H1 (cell line): ENCODE measurements at regions not wholly inside any gene's neighbourhood (a gene's known extent, or its start where the extent isn't known, plus 50 kb on each side); places are given as distances from the start of the nearest gene placed in this dataset.

ENCODE experiments used
- CTCF ChIA-PET: fragments of 300-600 bp; sonication (Branson Sonifier 250); formaldehyde crosslinking; loops from one replicate; lab custom pipeline; 2021; ENCODE audit not compliant: partially characterized antibody; lab: Charles Lee
- POLR2A ChIA-PET: fragments of 300-600 bp; sonication (Branson Sonifier 250); formaldehyde crosslinking; loops from one replicate; lab custom pipeline; 2021; ENCODE audit warnings: inconsistent platforms; ENCODE audit not compliant: partially characterized antibody; lab: Charles Lee
- DNase-seq, 2 experiments: peaks; one replicate each; pipeline versions ENCODE4 v3.0.0 to v3.0.0-alpha.2; 2010 to 2022; ENCODE audit warnings: low spot score in 2 of 2, low read depth in 1 of 2, mixed read lengths in 1 of 2
- FAIRE-seq: peaks from 2 replicates; lab custom pipeline; 2011; peaks lifted over from hg19 to GRCh38; lab: Jason Lieb, UNC
- H2AFZ ChIP-seq: 2 replicates; pipeline ENCODE4 v1.8.1; 2012; ENCODE audit warnings: low read length, inconsistent platforms
- H2AK5ac ChIP-seq: 2 replicates; pipeline ENCODE4 v1.6.1; 2013; ENCODE audit warnings: low read depth, low read length
- H2BK120ac ChIP-seq: replicated peaks from 2 replicates; pipeline ENCODE3; 2013; ENCODE audit warnings: low read depth, low read length, inconsistent platforms
- H2BK12ac ChIP-seq: 2 replicates; pipeline ENCODE4 v1.6.1; 2013; ENCODE audit warnings: low read depth, low read length
- H2BK15ac ChIP-seq: 2 replicates; pipeline ENCODE4 v1.6.1; 2013; ENCODE audit warnings: low read length
- H2BK20ac ChIP-seq: 2 replicates; pipeline ENCODE4 v1.6.1; 2013; ENCODE audit warnings: low read length
- H2BK5ac ChIP-seq: 2 replicates; pipeline ENCODE4 v1.6.1; 2013; ENCODE audit warnings: low read depth, low read length
- H3K14ac ChIP-seq: 2 replicates; pipeline ENCODE4 v1.6.1; 2013; ENCODE audit warnings: inconsistent platforms; ENCODE audit not compliant: insufficient read length
- H3K18ac ChIP-seq: 2 replicates; pipeline ENCODE4 v1.6.1; 2013; ENCODE audit warnings: low read length; ENCODE audit errors: extremely low read depth
- H3K23ac ChIP-seq: 2 replicates; pipeline ENCODE4 v1.6.1; 2013; ENCODE audit warnings: inconsistent platforms; ENCODE audit not compliant: insufficient read length
- H3K23me2 ChIP-seq: 2 replicates; pipeline ENCODE4 v1.6.1; 2013; ENCODE audit warnings: low read depth, low read length
- H3K27ac ChIP-seq: 2 replicates; pipeline ENCODE4 v1.6.1; 2011; ENCODE audit warnings: low read depth, low read length, inconsistent platforms
- H3K27me3 ChIP-seq, 4 experiments: replicated peaks in 1 of 4; 1 replicate in 1 of 4; 2 replicates in 3 of 4; pipeline versions ENCODE4 v1.6.1 to v1.8.1; 2011 to 2013; ENCODE audit warnings: low read length in 3 of 4, mild to moderate bottlenecking in 3 of 4, inconsistent platforms in 2 of 4, mixed read lengths in 2 of 4, moderate library complexity in 1 of 4; ENCODE audit not compliant: control insufficient read depth in 3 of 4, insufficient read depth in 3 of 4; ENCODE audit errors: extremely low read depth in 1 of 4
- H3K36me3 ChIP-seq, 4 experiments: 2 replicates each; pipeline versions ENCODE4 v1.6.1 to v1.8.1; 2011 to 2013; ENCODE audit warnings: mild to moderate bottlenecking in 4 of 4, low read length in 3 of 4, moderate library complexity in 2 of 4, control low read depth in 1 of 4, inconsistent platforms in 1 of 4; ENCODE audit not compliant: insufficient read depth in 4 of 4, control insufficient read depth in 2 of 4
- H3K4ac ChIP-seq: replicated peaks from 2 replicates; pipeline ENCODE3; 2013; ENCODE audit warnings: low read length, low read depth, mixed read lengths, inconsistent platforms; ENCODE audit not compliant: insufficient read length
- H3K4me1 ChIP-seq, 4 experiments: replicated peaks in 1 of 4; 1 replicate in 1 of 4; 2 replicates in 3 of 4; pipeline versions ENCODE4 v1.6.1 to v1.8.1; 2011 to 2013; ENCODE audit warnings: low read length in 3 of 4, inconsistent platforms in 2 of 4, mixed read lengths in 1 of 4; ENCODE audit not compliant: insufficient read depth in 4 of 4, control insufficient read depth in 3 of 4
- H3K4me2 ChIP-seq, 2 experiments: 2 replicates each; pipeline versions ENCODE4 v1.6.1 to v1.8.1; 2011 to 2013; ENCODE audit warnings: low read depth in 2 of 2, low read length in 2 of 2, control low read depth in 1 of 2, inconsistent platforms in 1 of 2, mild to moderate bottlenecking in 1 of 2; ENCODE audit not compliant: insufficient read depth in 1 of 2
- H3K4me3 ChIP-seq, 4 experiments: fragments of 200-600, 300-600 bp in 1 of 4; sonication (generic), shearing (Covaris generic), sonication (Bioruptor Twin) in 1 of 4; 2 replicates each; pipeline versions ENCODE4 v1.5.1 to v1.8.1; 2011 to 2016; ENCODE audit warnings: low read length in 4 of 4, low read depth in 3 of 4, control low read depth in 2 of 4, inconsistent platforms in 2 of 4, mild to moderate bottlenecking in 2 of 4, mixed read lengths in 1 of 4, moderate library complexity in 1 of 4; ENCODE audit not compliant: insufficient read depth in 2 of 4; ENCODE audit errors: extremely low read depth in 1 of 4
- H3K56ac ChIP-seq: replicated peaks from 2 replicates; pipeline ENCODE3; 2013; ENCODE audit warnings: low read depth, mild to moderate bottlenecking, mixed read lengths, low read length, inconsistent platforms; ENCODE audit not compliant: insufficient read length
- H3K79me1 ChIP-seq: 2 replicates; pipeline ENCODE4 v1.6.1; 2013; ENCODE audit warnings: low read depth, low read length, control low read depth
- H3K79me2 ChIP-seq, 2 experiments: 2 replicates each; pipeline versions ENCODE4 v1.6.1 to v1.8.1; 2012 to 2013; ENCODE audit warnings: low read length in 2 of 2, mild to moderate bottlenecking in 2 of 2, inconsistent platforms in 1 of 2; ENCODE audit not compliant: insufficient read depth in 2 of 2, control insufficient read depth in 1 of 2
- H3K9ac ChIP-seq, 4 experiments: replicated peaks in 1 of 4; 1 replicate in 1 of 4; 2 replicates in 3 of 4; pipeline versions ENCODE4 v1.6.1 to v1.8.1; 2011 to 2013; ENCODE audit warnings: low read depth in 3 of 4, low read length in 3 of 4, control low read depth in 2 of 4, mild to moderate bottlenecking in 2 of 4, moderate library complexity in 2 of 4, inconsistent platforms in 1 of 4; ENCODE audit errors: extremely low read depth in 1 of 4
- H3K9me3 ChIP-seq, 2 experiments: 2 replicates each; pipeline versions ENCODE4 v1.6.1 to v1.8.1; 2012 to 2013; ENCODE audit warnings: mild to moderate bottlenecking in 2 of 2, moderate library complexity in 2 of 2, control low read depth in 1 of 2, inconsistent platforms in 1 of 2, low read depth in 1 of 2, low read length in 1 of 2, mixed read lengths in 1 of 2; ENCODE audit not compliant: insufficient read depth in 2 of 2
- H4K20me1 ChIP-seq, 2 experiments: replicated peaks in 1 of 2; 2 replicates each; pipeline versions ENCODE3 to v1.8.1; 2011 to 2013; ENCODE audit warnings: inconsistent platforms in 2 of 2, low read length in 2 of 2, mild to moderate bottlenecking in 1 of 2; ENCODE audit not compliant: insufficient read depth in 2 of 2, control insufficient read depth in 1 of 2
- H4K5ac ChIP-seq: 2 replicates; pipeline ENCODE4 v1.6.1; 2013; ENCODE audit warnings: low read length, low read depth, mixed read lengths, inconsistent platforms; ENCODE audit not compliant: insufficient read length
- H4K8ac ChIP-seq: 2 replicates; pipeline ENCODE4 v1.8.0; 2013; ENCODE audit warnings: mild to moderate bottlenecking, moderate library complexity, low read length, inconsistent platforms; ENCODE audit not compliant: insufficient read depth; ENCODE audit errors: extremely low read depth
- H4K91ac ChIP-seq: replicated peaks from 2 replicates; pipeline ENCODE3; 2013; ENCODE audit warnings: low read length, mixed read lengths, inconsistent platforms; ENCODE audit not compliant: insufficient read length
- ASH2L ChIP-seq: fragments of 200-600, 300-600 bp; sonication (generic); IDR thresholded peaks from one replicate; pipeline ENCODE4 v1.7.1; 2017; ENCODE audit warnings: low read length
- ATF2 ChIP-seq: IDR thresholded peaks from 2 replicates; pipeline ENCODE4 v1.6.1; 2012; ENCODE audit warnings: low read length, inconsistent platforms
- BCL11A ChIP-seq, 2 experiments: IDR thresholded peaks; one replicate each; pipeline ENCODE4 v1.6.1; 2011; ENCODE audit warnings: low read depth in 2 of 2, low read length in 2 of 2, mild to moderate bottlenecking in 2 of 2
- CEBPB ChIP-seq: IDR thresholded peaks from 2 replicates; pipeline ENCODE4 v1.6.1; 2012; ENCODE audit warnings: low read depth, low read length
- EGR1 ChIP-seq: IDR thresholded peaks from 2 replicates; pipeline ENCODE4 v1.6.1; 2011; ENCODE audit warnings: low read depth, low read length, borderline replicate concordance
- EP300 ChIP-seq, 2 experiments: IDR thresholded peaks; 1 replicate in 1 of 2; 2 replicates in 1 of 2; pipeline ENCODE4 v1.6.1; 2011 to 2012; ENCODE audit warnings: low read depth in 2 of 2, low read length in 2 of 2, mild to moderate bottlenecking in 2 of 2, borderline replicate concordance in 1 of 2, inconsistent platforms in 1 of 2, moderate library complexity in 1 of 2
- HDAC6 ChIP-seq: IDR thresholded peaks from one replicate; pipeline ENCODE4 v1.7.1; 2012; ENCODE audit warnings: low read depth, mild to moderate bottlenecking, inconsistent platforms, low read length, moderate library complexity
- KDM5A ChIP-seq: fragments of 200-600 bp; IDR thresholded peaks from 2 replicates; pipeline ENCODE4 v1.7.1; 2012; ENCODE audit warnings: mild to moderate bottlenecking, low read length, inconsistent platforms, mixed read lengths
- MAX ChIP-seq: IDR thresholded peaks from 2 replicates; pipeline ENCODE4 v1.6.1; 2012; ENCODE audit warnings: inconsistent platforms
- NRF1 ChIP-seq: IDR thresholded peaks from 2 replicates; pipeline ENCODE4 v1.6.1; 2011; ENCODE audit warnings: mild to moderate bottlenecking, low read depth, low read length, improper control_type of control experiment
- RFX5 ChIP-seq: IDR thresholded peaks from 2 replicates; pipeline ENCODE4 v1.6.1; 2011; ENCODE audit warnings: low read depth, low read length, improper control_type of control experiment, borderline replicate concordance
- SIX5 ChIP-seq: IDR thresholded peaks from 2 replicates; pipeline ENCODE4 v1.6.1; 2011; ENCODE audit warnings: mild to moderate bottlenecking, low read depth, low read length
- SP1 ChIP-seq: IDR thresholded peaks from 2 replicates; pipeline ENCODE4 v1.6.1; 2011; ENCODE audit warnings: low read depth, low read length
- ZNF274 ChIP-seq: IDR thresholded peaks from 2 replicates; pipeline ENCODE4 v1.7.0; 2012; ENCODE audit warnings: low read length, borderline replicate concordance; ENCODE audit errors: extremely low read depth
- WGBS, 2 experiments: shearing (Covaris generic) in 1 of 2; methylation state at CpG; one replicate each; pipeline versions ENCODE4 v1.1.6 to v1.1.7; 2013 to 2015; ENCODE audit warnings: low lambda C conversion rate in 2 of 2, mixed read lengths in 2 of 2, inconsistent platforms in 1 of 2, low coverage in 1 of 2, missing lambda C conversion rate in 1 of 2; ENCODE audit not compliant: insufficient replicate concordance in 2 of 2, insufficient coverage in 1 of 2, insufficient read length in 1 of 2; ENCODE audit errors: extremely low coverage in 1 of 2, missing lambda C conversion rate in 1 of 2; 5-methylcytosine and 5-hydroxymethylcytosine counted together

- H3K14ac ChIP-seq: no peak overlapping the region
- H3K36me3 ChIP-seq: no peaks in the 10 kb centered on the region
- CTCF ChIA-PET: no interaction called here
- H2BK120ac ChIP-seq: no peak overlapping the region
- H3K4me1 ChIP-seq: no peaks in the 10 kb centered on the region; a peak in 1 of 7 replicates
- FAIRE-seq: no peak
- H3K4ac ChIP-seq: no peak overlapping the region
- H4K5ac ChIP-seq: no peak overlapping the region
- no peak overlapping the region for H2BK12ac ChIP-seq
- H3K23ac ChIP-seq: no peak overlapping the region
- H3K23me2 ChIP-seq: no peaks in the 10 kb centered on the region
- no peak overlapping the region for H3K4me3 ChIP-seq
- H3K79me1 ChIP-seq: no peaks in the 10 kb centered on the region
- no peaks in the 10 kb centered on the region for H3K9me3 ChIP-seq
- H2BK5ac ChIP-seq: no peak overlapping the region
- no peaks in the 10 kb centered on the region for H4K20me1 ChIP-seq
- H3K9ac ChIP-seq: no peak overlapping the region
- H3K79me2 ChIP-seq: no peaks in the 10 kb centered on the region
- no peak overlapping the region for H2BK15ac ChIP-seq
- H3K27me3 ChIP-seq: no peaks in the 10 kb centered on the region
- no peak for DNase-seq
- H3K4me2 ChIP-seq: no peak overlapping the region
- POLR2A ChIA-PET: no interaction called here
- WGBS, 2 experiments: 96% methylated on average over 2 of the region's 2 CpGs; no CpG with 5 or more reads in 1 of the 2 experiments
- H3K18ac ChIP-seq: no peak overlapping the region
- H2BK20ac ChIP-seq: no peak overlapping the region
- no peak overlapping the region for H3K27ac ChIP-seq
- no peak overlapping the region for H4K91ac ChIP-seq
- no peak overlapping the region for H2AK5ac ChIP-seq
- no peak overlapping the region for H3K56ac ChIP-seq
- H2AFZ ChIP-seq: no peak overlapping the region
- no peak overlapping the region for H4K8ac ChIP-seq
- no peak for TF ChIP-seq EP300 (IDR thresholded peaks at IDR 0.05; ENCODE audit: borderline replicate concordance in 1 of 2, low read depth in 2 of 2, low read length in 2 of 2)
- TF ChIP-seq MAX: no peak
- TF ChIP-seq SIX5: no peak
- no peak for TF ChIP-seq KDM5A
- no peak for TF ChIP-seq HDAC6
- TF ChIP-seq ATF2: no peak
- TF ChIP-seq BCL11A (IDR thresholded peaks at IDR 0.05; ENCODE audit: low read depth in 2 of 2, low read length in 2 of 2): no peak
- TF ChIP-seq CEBPB: no peak
- no peak for TF ChIP-seq ZNF274
- no peak for TF ChIP-seq SP1
- TF ChIP-seq RFX5: no peak
- no peak for TF ChIP-seq NRF1
- TF ChIP-seq ASH2L: no peak
- TF ChIP-seq EGR1: no peak
These were observed 296.5 kb upstream of the PHF14 start for GRCh38 chr7:10677211-10677610.
